GM21737 (cell line): ENCODE measurements at regions not wholly inside any gene's neighbourhood (a gene's known extent, or its start where the extent isn't known, plus 50 kb on each side); places are given as distances from the start of the nearest gene placed in this dataset.
"Not testable (repeated sequence)": the region's sequence is repeated elsewhere in the genome, so short reads cannot be mapped to it uniquely, and the experiment has no call there.

ENCODE experiments used
- ATAC-seq: cut with Tn5 transposase; IDR thresholded peaks from one replicate; pipeline ENCODE4 v1.9.1; 2021; ENCODE audit warnings: mild to moderate bottlenecking, moderate library complexity; ENCODE audit not compliant: unreplicated experiment

- ATAC-seq = no peak
Measured at GRCh38 chr12:74319886-74320285, 217.7 kb upstream of the ATXN7L3B start.

GRCh38 chr12:74321381-74321780 lies 216.3 kb upstream of the ATXN7L3B start:
- no peak for ATAC-seq

GRCh38 chr12:74322792-74323191 lies 214.8 kb upstream of the ATXN7L3B start:
- ATAC-seq = no peak

- ATAC-seq = no peak
Measured at GRCh38 chr12:74328623-74329022, 209.0 kb upstream of the ATXN7L3B start.

- no peak for ATAC-seq
Measured at GRCh38 chr12:74334780-74335179, 202.9 kb upstream of the ATXN7L3B start.

- ATAC-seq = no peak
Measured at GRCh38 chr12:74337951-74338350, 199.7 kb upstream of the ATXN7L3B start.

- ATAC-seq = no peak
Measured at GRCh38 chr12:74339211-74339610, 198.4 kb upstream of the ATXN7L3B start.

- no peak for ATAC-seq
Measured at GRCh38 chr12:74349925-74350324, 187.7 kb upstream of the ATXN7L3B start.

GRCh38 chr12:74365178-74365964 lies 172.3 kb upstream of the ATXN7L3B start:
- ATAC-seq = no peak

- no peak for ATAC-seq
Measured at GRCh38 chr12:74370608-74371216, 166.9 kb upstream of the ATXN7L3B start.

GRCh38 chr12:74379114-74379513 lies 158.5 kb upstream of the ATXN7L3B start:
- ATAC-seq = no peak

- no peak for ATAC-seq
Measured at GRCh38 chr12:74381958-74382357, 155.7 kb upstream of the ATXN7L3B start.

- ATAC-seq = no peak
Measured at GRCh38 chr12:74382983-74383382, 154.7 kb upstream of the ATXN7L3B start.

GRCh38 chr12:74391283-74391682 lies 146.4 kb upstream of the ATXN7L3B start:
- no peak for ATAC-seq

GRCh38 chr12:74393272-74393671 lies 144.4 kb upstream of the ATXN7L3B start:
- ATAC-seq = no peak

GRCh38 chr12:74394647-74395046 lies 143.0 kb upstream of the ATXN7L3B start:
- ATAC-seq = no peak

GRCh38 chr12:74401035-74401434 lies 136.6 kb upstream of the ATXN7L3B start:
- ATAC-seq = no peak

GRCh38 chr12:74401966-74402365 lies 135.7 kb upstream of the ATXN7L3B start:
- no peak for ATAC-seq

GRCh38 chr12:74403221-74403470 lies 134.5 kb upstream of the ATXN7L3B start:
- not testable (repeated sequence) for ATAC-seq

GRCh38 chr12:74408601-74409166 lies 129.0 kb upstream of the ATXN7L3B start:
- no peak for ATAC-seq

GRCh38 chr12:74412606-74413230 lies 124.9 kb upstream of the ATXN7L3B start:
- no peak for ATAC-seq

GRCh38 chr12:74415633-74416032 lies 122.0 kb upstream of the ATXN7L3B start:
- ATAC-seq = peak; percentile 62
